ENCODE measurements at regions not wholly inside any gene's neighbourhood (a gene's known extent, or its start where the extent isn't known, plus 50 kb on each side); places are given as distances from the start of the nearest gene placed in this dataset.
"Not testable (repeated sequence)": the region's sequence is repeated elsewhere in the genome, so short reads cannot be mapped to it uniquely, and the experiment has no call there.

DNA sequence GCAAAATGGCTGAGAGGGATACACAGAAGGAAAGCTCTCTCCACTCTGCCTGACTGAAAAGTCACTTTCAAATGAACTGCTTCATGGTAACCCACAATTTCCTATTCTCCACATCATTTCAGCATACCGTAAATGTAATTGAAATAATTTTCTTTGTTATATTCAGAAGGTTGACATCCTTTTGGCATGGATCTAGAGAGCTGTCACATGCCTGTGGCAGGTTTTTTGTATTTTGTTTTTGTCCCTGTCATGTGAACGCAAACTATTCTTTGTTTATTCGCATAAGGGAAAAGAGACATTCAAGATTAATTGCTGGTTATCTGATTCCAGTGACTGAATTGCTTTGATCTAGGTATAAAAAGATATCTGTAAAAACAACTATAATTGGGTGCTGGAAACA, 1808.1 kb downstream of the NCAM2 start:
- H3K27ac Mint-ChIP-seq (ENCODE audit: unreplicated experiment) = no peak overlapping the region
- no peaks in the 10 kb centered on the region for H3K4me1 Mint-ChIP-seq (ENCODE audit: low read depth, unreplicated experiment)
- H3K79me2 ChIP-seq (ENCODE audit: insufficient read depth, low read length) = no peaks in the 10 kb centered on the region
- FAIRE-seq (no peak), DNase-seq (ENCODE audit: low read depth) (no peak)
- no peak overlapping the region for H2AFZ ChIP-seq (ENCODE audit: low read depth, low read length)
- no peaks in the 10 kb centered on the region for H3K36me3 Mint-ChIP-seq (ENCODE audit: low read depth, unreplicated experiment)
- H3K27me3 ChIP-seq (ENCODE audit: insufficient read depth, low read length) = no peaks in the 10 kb centered on the region
- H3K27ac ChIP-seq (ENCODE audit: low read depth, low read length) = no peak overlapping the region
- H3K9me3 Mint-ChIP-seq (ENCODE audit: unreplicated experiment) = no peaks in the 10 kb centered on the region
- H4K20me1 ChIP-seq (ENCODE audit: insufficient read depth, low read length) = no peaks in the 10 kb centered on the region
- H3K9me3 ChIP-seq (ENCODE audit: insufficient read depth, low read depth, low read length) = no peaks in the 10 kb centered on the region
- no peak overlapping the region for H3K9ac ChIP-seq (ENCODE audit: low read length)
- no peaks in the 10 kb centered on the region for H3K27me3 Mint-ChIP-seq (ENCODE audit: low read depth, unreplicated experiment)
- H3K4me2 ChIP-seq (ENCODE audit: low read length) = no peak overlapping the region
- no peaks in the 10 kb centered on the region for H3K4me1 ChIP-seq (ENCODE audit: insufficient read depth, low read length)
- TF ChIP-seq EZH2 (IDR thresholded peaks at IDR 0.05; ENCODE audit: insufficient read depth, low read length) = no peak
- TF ChIP-seq, protein P1, sequence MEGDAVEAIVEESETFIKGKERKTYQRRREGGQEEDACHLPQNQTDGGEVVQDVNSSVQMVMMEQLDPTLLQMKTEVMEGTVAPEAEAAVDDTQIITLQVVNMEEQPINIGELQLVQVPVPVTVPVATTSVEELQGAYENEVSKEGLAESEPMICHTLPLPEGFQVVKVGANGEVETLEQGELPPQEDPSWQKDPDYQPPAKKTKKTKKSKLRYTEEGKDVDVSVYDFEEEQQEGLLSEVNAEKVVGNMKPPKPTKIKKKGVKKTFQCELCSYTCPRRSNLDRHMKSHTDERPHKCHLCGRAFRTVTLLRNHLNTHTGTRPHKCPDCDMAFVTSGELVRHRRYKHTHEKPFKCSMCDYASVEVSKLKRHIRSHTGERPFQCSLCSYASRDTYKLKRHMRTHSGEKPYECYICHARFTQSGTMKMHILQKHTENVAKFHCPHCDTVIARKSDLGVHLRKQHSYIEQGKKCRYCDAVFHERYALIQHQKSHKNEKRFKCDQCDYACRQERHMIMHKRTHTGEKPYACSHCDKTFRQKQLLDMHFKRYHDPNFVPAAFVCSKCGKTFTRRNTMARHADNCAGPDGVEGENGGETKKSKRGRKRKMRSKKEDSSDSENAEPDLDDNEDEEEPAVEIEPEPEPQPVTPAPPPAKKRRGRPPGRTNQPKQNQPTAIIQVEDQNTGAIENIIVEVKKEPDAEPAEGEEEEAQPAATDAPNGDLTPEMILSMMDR (IDR thresholded peaks at IDR 0.05; ENCODE audit: insufficient read depth, low read depth, low read length) = no peak
- H3K4me3 ChIP-seq (ENCODE audit: insufficient read depth, low read depth, low read length) = no peak overlapping the region
- no peak overlapping the region for H3K4me3 Mint-ChIP-seq (ENCODE audit: unreplicated experiment)
- H3K36me3 ChIP-seq (ENCODE audit: insufficient read depth, low read length) = no peaks in the 10 kb centered on the region

DNA sequence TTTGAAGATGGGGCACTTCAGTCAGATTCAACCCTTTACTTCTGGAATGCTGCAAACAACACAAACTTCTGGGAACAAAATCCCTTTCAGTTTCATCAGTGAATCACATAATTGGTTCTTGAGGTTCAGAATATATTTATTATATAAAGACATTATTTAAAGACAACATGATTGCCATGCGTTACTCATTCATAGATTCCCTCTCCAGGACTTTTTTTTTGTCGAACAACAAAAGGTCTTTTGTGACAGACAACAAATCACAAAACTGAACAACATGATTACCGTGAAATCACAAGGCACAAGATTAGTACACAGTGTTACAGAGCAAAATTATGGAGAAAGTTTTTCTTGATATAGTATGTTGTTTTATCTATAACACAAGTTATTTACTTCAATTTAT, 1815.0 kb downstream of the NCAM2 start:
- TF ChIP-seq, protein P1 (IDR thresholded peaks at IDR 0.05; ENCODE audit: insufficient read depth, low read depth, low read length) = no peak
- TF ChIP-seq EZH2 (IDR thresholded peaks at IDR 0.05; ENCODE audit: insufficient read depth, low read length) = no peak
- H3K9ac ChIP-seq (ENCODE audit: low read length) = no peak overlapping the region
- H3K9me3 ChIP-seq (ENCODE audit: insufficient read depth, low read depth, low read length) = no peaks in the 10 kb centered on the region
- H3K79me2 ChIP-seq (ENCODE audit: insufficient read depth, low read length) = no peaks in the 10 kb centered on the region
- H3K27ac ChIP-seq (ENCODE audit: low read depth, low read length) = no peak overlapping the region
- no peak overlapping the region for H3K4me2 ChIP-seq (ENCODE audit: low read length)
- no peak overlapping the region for H3K4me3 ChIP-seq (ENCODE audit: insufficient read depth, low read depth, low read length)
- H3K36me3 Mint-ChIP-seq (ENCODE audit: low read depth, unreplicated experiment) = no peaks in the 10 kb centered on the region
- FAIRE-seq (no peak), DNase-seq (ENCODE audit: low read depth) (no peak)
- no peaks in the 10 kb centered on the region for H3K27me3 ChIP-seq (ENCODE audit: insufficient read depth, low read length)
- peaks cover 1% of the 10 kb centered on the region for H3K9me3 Mint-ChIP-seq (ENCODE audit: unreplicated experiment)
- no peak overlapping the region for H2AFZ ChIP-seq (ENCODE audit: low read depth, low read length)
- no peak overlapping the region for H3K4me3 Mint-ChIP-seq (ENCODE audit: unreplicated experiment)
- H3K36me3 ChIP-seq (ENCODE audit: insufficient read depth, low read length) = no peaks in the 10 kb centered on the region
- no peaks in the 10 kb centered on the region for H4K20me1 ChIP-seq (ENCODE audit: insufficient read depth, low read length)
- no peaks in the 10 kb centered on the region for H3K27me3 Mint-ChIP-seq (ENCODE audit: low read depth, unreplicated experiment)
- H3K4me1 ChIP-seq (ENCODE audit: insufficient read depth, low read length) = no peaks in the 10 kb centered on the region
- no peak overlapping the region for H3K27ac Mint-ChIP-seq (ENCODE audit: unreplicated experiment)
- no peaks in the 10 kb centered on the region for H3K4me1 Mint-ChIP-seq (ENCODE audit: low read depth, unreplicated experiment)

DNA sequence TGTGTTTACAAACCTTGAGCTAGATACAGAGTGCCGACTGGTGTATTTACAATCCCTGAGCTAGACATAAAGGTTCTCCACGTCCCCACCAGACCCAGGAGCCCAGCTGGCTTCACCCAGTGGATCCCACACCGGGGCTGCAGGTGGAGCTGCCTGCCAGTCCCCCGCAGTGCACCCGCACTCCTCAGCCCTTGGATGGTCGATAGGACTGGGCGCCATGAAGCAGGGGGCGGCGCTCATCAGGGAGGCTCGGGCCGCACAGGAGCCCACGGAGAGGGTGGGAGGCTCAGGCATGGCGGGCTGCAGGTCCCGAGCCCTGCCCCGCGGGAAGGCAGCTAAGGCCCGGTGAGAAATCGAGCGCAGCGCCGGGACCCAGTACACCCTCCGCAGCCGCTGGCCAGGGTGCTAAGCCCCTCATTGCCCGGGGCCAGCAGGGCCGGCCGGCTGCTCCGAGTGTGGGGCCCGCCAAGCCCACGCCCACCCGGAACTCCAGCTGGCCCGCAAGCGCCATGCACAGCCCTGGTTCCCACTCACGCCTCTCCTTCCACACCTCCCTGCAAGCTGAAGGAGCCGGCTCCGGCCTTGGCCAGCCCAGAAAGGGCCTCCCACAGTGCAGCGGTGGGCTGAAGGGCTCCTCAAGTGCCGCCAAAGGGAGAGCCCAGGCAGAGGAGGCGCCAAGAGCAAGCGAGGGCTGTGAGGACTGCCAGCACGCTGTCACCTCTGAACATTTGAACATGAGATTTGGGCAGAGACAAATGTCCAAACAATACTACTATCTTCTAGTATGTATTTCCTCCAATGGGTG, 1820.7 kb downstream of the NCAM2 start:
- DNase-seq (ENCODE audit: low read depth); H2AFZ ChIP-seq (ENCODE audit: low read depth, low read length); H3K79me2 ChIP-seq (ENCODE audit: insufficient read depth, low read length); H3K27me3 Mint-ChIP-seq (ENCODE audit: low read depth, unreplicated experiment); H3K4me3 ChIP-seq (ENCODE audit: insufficient read depth, low read depth, low read length); H3K27ac Mint-ChIP-seq (ENCODE audit: unreplicated experiment); H3K9me3 ChIP-seq (ENCODE audit: insufficient read depth, low read depth, low read length); H3K4me1 Mint-ChIP-seq (ENCODE audit: low read depth, unreplicated experiment); H3K4me3 Mint-ChIP-seq (ENCODE audit: unreplicated experiment); H3K9me3 Mint-ChIP-seq (ENCODE audit: unreplicated experiment); H3K4me1 ChIP-seq (ENCODE audit: insufficient read depth, low read length); H3K27ac ChIP-seq (ENCODE audit: low read depth, low read length); H3K9ac ChIP-seq (ENCODE audit: low read length); H3K4me2 ChIP-seq (ENCODE audit: low read length); H4K20me1 ChIP-seq (ENCODE audit: insufficient read depth, low read length); H3K36me3 ChIP-seq (ENCODE audit: insufficient read depth, low read length); FAIRE-seq; H3K36me3 Mint-ChIP-seq (ENCODE audit: low read depth, unreplicated experiment); H3K27me3 ChIP-seq (ENCODE audit: insufficient read depth, low read length): not testable (repeated sequence)

Measured in astrocyte (in vitro differentiated cells and primary cell).